GM12878 (cell line): ENCODE measurements at regions not wholly inside any gene's neighbourhood (a gene's known extent, or its start where the extent isn't known, plus 50 kb on each side); places are given as distances from the start of the nearest gene placed in this dataset.

ENCODE experiments used
- ATAC-seq: fragments of 200-7000 bp; cut with Tn5 transposase; 3 replicates; pipeline ENCODE4 v1.9.1; 2020; ENCODE audit warnings: mild to moderate bottlenecking, moderate library complexity
- BruUV-seq: library from RNA; stranded (reverse); fragments of 400-500 nt; replicated peaks from 2 replicates; lab custom pipeline; 2021; lab: Mats Ljungman, UMichigan
- CTCF ChIA-PET: fragments of 300-600 bp; sonication (Branson Sonifier 250); formaldehyde crosslinking; extraction: SDS; loops from one replicate; lab custom pipeline; 2021; ENCODE audit warnings: inconsistent platforms; lab: Yijun Ruan, JAX
- POLR2A ChIA-PET: fragments of 350-600 bp; formaldehyde crosslinking; extraction: SDS; loops from one replicate; lab custom pipeline; 2021; ENCODE audit warnings: inconsistent platforms; lab: Charles Lee
- RAD21 ChIA-PET: fragments of 300-600 bp; sonication (Branson Sonifier 250); formaldehyde crosslinking; loops from one replicate; lab custom pipeline; 2023; ENCODE audit warnings: antibody characterized with exemption; ENCODE audit not compliant: unreplicated experiment; lab: Charles Lee
- SMC1A ChIA-PET: fragments of 300-600 bp; sonication (Branson Sonifier 250); formaldehyde crosslinking; loops from one replicate; lab custom pipeline; 2023; ENCODE audit not compliant: unreplicated experiment, uncharacterized antibody; lab: Charles Lee
- DNase-seq: peaks from one replicate; pipeline ENCODE4 v3.0.0-alpha.2; 2011; ENCODE audit warnings: low read depth, low spot score
- FAIRE-seq: peaks from 3 replicates; lab custom pipeline; 2011; peaks lifted over from hg19 to GRCh38; lab: Jason Lieb, UNC
- H2AFZ ChIP-seq: 2 replicates; pipeline ENCODE4 v1.6.0; 2011; ENCODE audit warnings: low read depth, low read length, control low read depth; ENCODE audit not compliant: control insufficient read depth
- H3K27ac ChIP-seq: 2 replicates; pipeline ENCODE4 v1.5.1; 2011; ENCODE audit warnings: control low read depth; ENCODE audit not compliant: control insufficient read depth, insufficient read depth
- H3K27me3 ChIP-seq, 2 experiments: replicated peaks in 1 of 2; 2 replicates each; pipeline versions ENCODE4 v1.6.0 to v1.6.1; 2011; ENCODE audit warnings: low read length in 1 of 2; ENCODE audit not compliant: control insufficient read depth in 2 of 2, insufficient read depth in 2 of 2
- H3K36me3 ChIP-seq, 2 experiments: 2 replicates each; pipeline ENCODE4 v1.5.1; 2011; ENCODE audit warnings: low read length in 1 of 2; ENCODE audit not compliant: control insufficient read depth in 2 of 2, insufficient read depth in 2 of 2
- H3K4me1 ChIP-seq: 2 replicates; pipeline ENCODE4 v1.6.1; 2011; ENCODE audit warnings: mild to moderate bottlenecking, low read length, moderate library complexity, mixed read lengths; ENCODE audit not compliant: control insufficient read depth, insufficient read depth
- H3K4me2 ChIP-seq: 2 replicates; pipeline ENCODE4 v1.6.0; 2011; ENCODE audit warnings: control low read depth; ENCODE audit not compliant: control insufficient read depth, insufficient read depth
- H3K4me3 ChIP-seq: fragments of 200-600 bp; sonication (generic); 2 replicates; pipeline ENCODE4 v1.5.1; 2016
- H3K79me2 ChIP-seq: 2 replicates; pipeline ENCODE4 v1.6.0; 2011; ENCODE audit warnings: low read length; ENCODE audit not compliant: control insufficient read depth, insufficient read depth
- H3K9ac ChIP-seq: 2 replicates; pipeline ENCODE4 v1.8.0; 2011; ENCODE audit warnings: low read length, control low read depth, mixed read lengths; ENCODE audit not compliant: control insufficient read depth, insufficient read depth
- H3K9me3 ChIP-seq: replicated peaks from 3 replicates; pipeline ENCODE4 v1.5.1; 2011; ENCODE audit warnings: mild to moderate bottlenecking, low read length; ENCODE audit not compliant: control insufficient read depth, insufficient read depth
- H4K20me1 ChIP-seq: 2 replicates; pipeline ENCODE4 v1.6.0; 2011; ENCODE audit not compliant: control insufficient read depth, insufficient read depth
- ASH2L ChIP-seq: fragments of 300-600, 200-600 bp; sonication (generic); IDR thresholded peaks from 2 replicates; pipeline ENCODE4 v1.6.1; 2017; ENCODE audit warnings: low read depth, mild to moderate bottlenecking, borderline replicate concordance
- CBFB ChIP-seq: IDR thresholded peaks from 2 replicates; pipeline ENCODE4 v1.6.1; 2016; ENCODE audit warnings: antibody characterized with exemption, low read depth
- CBX5 ChIP-seq: sonication (generic); IDR thresholded peaks from 2 replicates; pipeline ENCODE4 v1.6.1; 2016; ENCODE audit warnings: low read depth, moderate library complexity, mild to moderate bottlenecking, inconsistent platforms
- CTCF ChIP-seq, 3 experiments: IDR thresholded peaks in 2 of 3; conservative IDR thresholded peaks in 1 of 3; 2 replicates each; pipeline ENCODE4 v1.5.1; 2011; ENCODE audit warnings: low read depth in 3 of 3, low read length in 3 of 3, mild to moderate bottlenecking in 3 of 3, control low read depth in 2 of 3, moderate library complexity in 2 of 3, inconsistent platforms in 1 of 3, mixed read lengths in 1 of 3; ENCODE audit not compliant: control insufficient read depth in 2 of 3, insufficient read depth in 1 of 3; ENCODE audit errors: extremely low read depth in 1 of 3
- CUX1 ChIP-seq: IDR thresholded peaks from 2 replicates; pipeline ENCODE4 v1.6.1; 2012; ENCODE audit warnings: improper control_type of control experiment, low read depth, low read length; ENCODE audit not compliant: insufficient replicate concordance
- DPF2 ChIP-seq: fragments of 450-650 bp; IDR thresholded peaks from 2 replicates; pipeline ENCODE4 v1.6.1; 2017; ENCODE audit warnings: mild to moderate bottlenecking
- EZH2 ChIP-seq: IDR thresholded peaks from 2 replicates; pipeline ENCODE4 v1.6.1; 2012; ENCODE audit warnings: low read depth, mild to moderate bottlenecking, control low read depth, inconsistent platforms, low read length, borderline replicate concordance; ENCODE audit not compliant: control insufficient read depth
- IKZF1 ChIP-seq: fragments of 450-650 bp; conservative IDR thresholded peaks from 2 replicates; pipeline ENCODE4 v1.6.1; 2017; ENCODE audit warnings: antibody characterized with exemption, mild to moderate bottlenecking
- IRF5 ChIP-seq: fragments of 450-650 bp; IDR thresholded peaks from 2 replicates; pipeline ENCODE4 v1.6.1; 2017; ENCODE audit warnings: borderline replicate concordance
- NBN ChIP-seq: fragments of 450-650 bp; IDR thresholded peaks from 2 replicates; pipeline ENCODE4 v1.6.1; 2016
- NKRF ChIP-seq: fragments of 450-650 bp; conservative IDR thresholded peaks from 2 replicates; pipeline ENCODE4 v1.6.1; 2017; ENCODE audit warnings: mild to moderate bottlenecking, moderate library complexity
- PAX8 ChIP-seq: fragments of 450-650 bp; IDR thresholded peaks from 2 replicates; pipeline ENCODE4 v1.6.1; 2017; ENCODE audit warnings: mild to moderate bottlenecking, moderate library complexity
- RELA ChIP-seq: fragments of 450-650 bp; IDR thresholded peaks from 2 replicates; pipeline ENCODE4 v1.8.0; 2014; ENCODE audit warnings: borderline replicate concordance; ENCODE audit not compliant: partially characterized antibody
- RFX5 ChIP-seq: IDR thresholded peaks from 2 replicates; pipeline ENCODE4 v1.6.1; 2011; ENCODE audit warnings: low read depth, low read length, improper control_type of control experiment
- RUNX3 ChIP-seq: IDR thresholded peaks from 2 replicates; pipeline ENCODE4 v1.6.1; 2012; ENCODE audit warnings: low read length, inconsistent platforms
- TARDBP ChIP-seq: IDR thresholded peaks from 2 replicates; pipeline ENCODE4 v1.6.1; 2016; ENCODE audit warnings: borderline replicate concordance
- ZSCAN29 ChIP-seq: fragments of 450-650 bp; IDR thresholded peaks from 2 replicates; pipeline ENCODE4 v1.6.1; 2017; ENCODE audit warnings: mild to moderate bottlenecking, moderate library complexity
- WGBS: methylation state at CpG from one replicate; pipeline ENCODE4 v1.1.6; 2016; ENCODE audit warnings: low lambda C conversion rate; ENCODE audit not compliant: insufficient replicate concordance, insufficient coverage; ENCODE audit errors: missing lambda C conversion rate; 5-methylcytosine and 5-hydroxymethylcytosine counted together
- in situ Hi-C: fragments of 300-500 bp; cut with MboI; formaldehyde crosslinking; loops from 9 replicates; pipeline ENCODE4 v1.14.3; 2018; ENCODE audit warnings: mixed read lengths
- intact Hi-C: fragments of 100-400 bp; cut with micrococcal nuclease; formaldehyde crosslinking; loops from one replicate; pipeline ENCODE4 v1.14.2; 2022; ENCODE audit not compliant: unreplicated experiment

- ChIA-PET RAD21 (no interaction called here), SMC1A (no interaction called here), CTCF (no interaction called here), POLR2A (no interaction called here)
- H4K20me1 ChIP-seq, result no peaks in the 10 kb centered on the region
- no peak overlapping the region for H3K4me2 ChIP-seq
- H3K36me3 ChIP-seq, result no peaks in the 10 kb centered on the region
- WGBS, result 61% methylated on average over 6 of the region's 6 CpGs
- DNase-seq (no peak), FAIRE-seq (no peak), ATAC-seq (no peak)
- H3K27me3 ChIP-seq, result peaks cover 0 to 2% of the 10 kb centered on the region in 2 experiments; a peak in 2 of 4 replicates
- H3K9ac ChIP-seq, result no peak overlapping the region
- intact Hi-C loops, result no loop called here
- H3K9me3 ChIP-seq, result no peaks in the 10 kb centered on the region
- H3K4me3 ChIP-seq, result no peak overlapping the region
- BruUV-seq, result no TSS peak
- no peaks in the 10 kb centered on the region for H3K79me2 ChIP-seq
- no peak overlapping the region for H3K27ac ChIP-seq
- in situ Hi-C loops, result no loop called here
- H3K4me1 ChIP-seq, result no peaks in the 10 kb centered on the region
- H2AFZ ChIP-seq, result no peak overlapping the region
- no peak for TF ChIP-seq CUX1
- no peak for TF ChIP-seq NKRF
- TF ChIP-seq IKZF1, result no peak
- TF ChIP-seq EZH2, result no peak
- TF ChIP-seq DPF2, result no peak
- no peak for TF ChIP-seq RUNX3
- TF ChIP-seq ASH2L, result no peak
- TF ChIP-seq IRF5, result no peak
- TF ChIP-seq RFX5, result no peak
- no peak for TF ChIP-seq CTCF (IDR thresholded peaks at IDR 0.05 in 2 of 3, conservative IDR thresholded peaks at IDR 0.05 in 1 of 3; ENCODE audit: control insufficient read depth in 2 of 3, extremely low read depth in 1 of 3, insufficient read depth in 1 of 3, low read depth in 3 of 3, low read length in 3 of 3)
- no peak for TF ChIP-seq TARDBP
- TF ChIP-seq CBX5, result no peak
- TF ChIP-seq RELA, result no peak
- no peak for TF ChIP-seq ZSCAN29
- TF ChIP-seq CBFB, result no peak
- TF ChIP-seq NBN, result no peak
- TF ChIP-seq PAX8, result no peak
Observed at GRCh38 chr10:78774614-78774998, 294.2 kb upstream of the ZMIZ1 start.
